ENCODE measurements at regions not wholly inside any gene's neighbourhood (a gene's known extent, or its start where the extent isn't known, plus 50 kb on each side); places are given as distances from the start of the nearest gene placed in this dataset.
A peak's percentile ranks its signal among the peaks of the same experiment; 100 is the strongest.

GRCh38 chr14:61636291-61636690, 59.0 kb upstream of the HIF1A start:
- no peak overlapping the region for H3K4me3 ChIP-seq (replicated peaks; ENCODE audit: low read depth, low read length)
- TF ChIP-seq, protein P1, sequence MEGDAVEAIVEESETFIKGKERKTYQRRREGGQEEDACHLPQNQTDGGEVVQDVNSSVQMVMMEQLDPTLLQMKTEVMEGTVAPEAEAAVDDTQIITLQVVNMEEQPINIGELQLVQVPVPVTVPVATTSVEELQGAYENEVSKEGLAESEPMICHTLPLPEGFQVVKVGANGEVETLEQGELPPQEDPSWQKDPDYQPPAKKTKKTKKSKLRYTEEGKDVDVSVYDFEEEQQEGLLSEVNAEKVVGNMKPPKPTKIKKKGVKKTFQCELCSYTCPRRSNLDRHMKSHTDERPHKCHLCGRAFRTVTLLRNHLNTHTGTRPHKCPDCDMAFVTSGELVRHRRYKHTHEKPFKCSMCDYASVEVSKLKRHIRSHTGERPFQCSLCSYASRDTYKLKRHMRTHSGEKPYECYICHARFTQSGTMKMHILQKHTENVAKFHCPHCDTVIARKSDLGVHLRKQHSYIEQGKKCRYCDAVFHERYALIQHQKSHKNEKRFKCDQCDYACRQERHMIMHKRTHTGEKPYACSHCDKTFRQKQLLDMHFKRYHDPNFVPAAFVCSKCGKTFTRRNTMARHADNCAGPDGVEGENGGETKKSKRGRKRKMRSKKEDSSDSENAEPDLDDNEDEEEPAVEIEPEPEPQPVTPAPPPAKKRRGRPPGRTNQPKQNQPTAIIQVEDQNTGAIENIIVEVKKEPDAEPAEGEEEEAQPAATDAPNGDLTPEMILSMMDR (IDR thresholded peaks at IDR 0.05; ENCODE audit: low read length, missing control alignments), result no peak
- no peak for DNase-seq (ENCODE audit: low read depth)

DNA sequence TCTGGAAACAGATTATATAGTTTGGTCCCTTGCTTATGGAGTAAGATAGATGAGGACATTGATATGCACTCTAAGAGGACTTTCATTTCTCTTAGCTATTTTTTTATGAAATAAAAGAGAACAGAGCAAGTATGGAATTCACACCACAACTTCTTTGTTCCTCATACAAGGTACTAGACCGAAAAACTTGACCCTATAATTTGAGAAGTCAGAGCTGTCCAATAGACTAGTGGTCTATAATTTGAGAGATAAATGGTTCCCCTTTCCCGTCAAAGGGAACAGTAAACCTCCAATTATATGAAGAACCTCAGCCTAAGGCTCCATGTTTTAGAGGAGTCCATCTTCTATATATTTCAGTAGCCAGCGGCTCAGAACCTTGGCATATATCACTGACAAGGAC, 58.5 kb upstream of the HIF1A start:
- no peak for DNase-seq (ENCODE audit: low read depth)
- TF ChIP-seq, protein P1 (IDR thresholded peaks at IDR 0.05; ENCODE audit: low read length, missing control alignments), result no peak
- no peak overlapping the region for H3K4me3 ChIP-seq (replicated peaks; ENCODE audit: low read depth, low read length)

- TF ChIP-seq, protein P1 (IDR thresholded peaks at IDR 0.05; ENCODE audit: low read length, missing control alignments), result no peak
- DNase-seq (ENCODE audit: low read depth), result no peak
- no peak overlapping the region for H3K4me3 ChIP-seq (replicated peaks; ENCODE audit: low read depth, low read length)
Observed at GRCh38 chr14:61638595-61639387, 56.5 kb upstream of the HIF1A start.

DNA sequence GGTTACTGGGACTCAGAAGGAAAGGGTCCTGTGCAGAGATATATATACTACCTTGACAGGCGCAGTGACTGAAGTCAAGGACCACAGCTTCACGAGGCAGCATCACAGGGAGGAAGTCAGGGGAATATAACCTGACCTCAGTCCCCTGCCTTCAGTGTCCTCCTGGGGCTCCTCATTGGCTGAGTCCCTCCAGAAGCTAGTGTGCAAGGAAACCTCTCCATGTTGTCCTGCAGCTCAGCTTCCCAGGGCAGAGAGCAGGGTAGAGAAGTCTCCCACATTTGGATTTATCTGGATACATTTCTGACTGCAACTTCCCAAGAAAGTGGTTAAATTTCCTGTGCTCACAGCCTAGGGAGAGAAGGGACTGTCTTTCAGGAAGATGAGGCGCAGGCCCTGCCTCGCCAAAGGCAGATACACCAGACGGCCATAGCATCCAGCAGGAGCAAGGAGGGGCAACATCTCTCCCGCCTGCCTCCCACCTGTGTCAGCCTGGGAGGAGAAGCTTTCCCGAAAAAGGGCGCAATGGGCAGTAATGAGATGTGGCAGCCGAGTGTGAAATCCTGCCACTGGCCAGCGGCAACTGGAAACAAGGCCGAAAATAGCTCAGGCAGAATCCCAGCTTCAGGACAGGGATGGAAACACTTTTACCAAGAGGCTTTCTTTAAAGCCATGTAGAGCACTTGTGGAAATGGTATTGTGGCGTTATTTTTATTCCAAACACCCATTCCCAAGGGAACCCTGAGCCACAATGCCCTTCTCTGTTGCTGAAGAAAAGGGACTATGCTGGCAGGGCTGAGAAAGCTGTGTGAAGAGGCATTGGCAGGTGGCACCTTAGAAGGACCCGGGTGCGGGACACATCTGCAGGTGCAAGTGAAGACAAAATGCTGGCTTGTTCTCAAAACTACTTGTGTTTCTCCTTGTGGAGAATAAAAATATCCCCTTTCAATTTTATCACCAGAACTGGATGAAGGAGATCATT, 54.9 kb upstream of the HIF1A start:
- DNase-seq (ENCODE audit: low read depth), result no peak
- no peak overlapping the region for H3K4me3 ChIP-seq (replicated peaks; ENCODE audit: low read depth, low read length)
- TF ChIP-seq, protein P1 (IDR thresholded peaks at IDR 0.05; ENCODE audit: low read length, missing control alignments), result no peak

- no peak overlapping the region for H3K4me3 ChIP-seq (replicated peaks; ENCODE audit: low read depth, low read length)
- peak; percentile 20 for DNase-seq (ENCODE audit: low read depth)
- TF ChIP-seq, protein P1 (IDR thresholded peaks at IDR 0.05; ENCODE audit: low read length, missing control alignments), result no peak
Observed at GRCh38 chr14:61641914-61642613, 53.2 kb upstream of the HIF1A start.

DNA sequence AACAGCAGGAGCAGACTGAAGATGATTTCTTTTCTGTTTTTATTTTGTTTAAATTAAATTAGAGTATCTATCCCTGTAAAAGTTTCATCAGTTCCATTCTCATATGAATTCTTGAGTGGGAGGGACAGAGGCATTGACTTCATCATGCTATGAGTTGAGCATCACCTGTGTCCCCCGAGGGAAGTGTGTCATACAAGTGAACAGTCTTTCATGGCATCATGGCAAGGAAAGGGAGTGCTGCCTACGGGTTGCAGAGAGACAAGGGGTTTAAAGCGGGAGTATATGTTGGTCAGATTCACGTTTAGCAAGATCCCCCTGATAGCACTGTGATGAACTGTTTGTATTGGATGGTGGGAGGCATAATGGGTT, 52.7 kb upstream of the HIF1A start:
- DNase-seq (ENCODE audit: low read depth), result no peak
- H3K4me3 ChIP-seq (replicated peaks; ENCODE audit: low read depth, low read length), result no peak overlapping the region
- TF ChIP-seq, protein P1 (IDR thresholded peaks at IDR 0.05; ENCODE audit: low read length, missing control alignments), result no peak
